Skeletal muscle cell (primary cell): ENCODE measurements at regions not wholly inside any gene's neighbourhood (a gene's known extent, or its start where the extent isn't known, plus 50 kb on each side); places are given as distances from the start of the nearest gene placed in this dataset.
"Not testable (repeated sequence)": the region's sequence is repeated elsewhere in the genome, so short reads cannot be mapped to it uniquely, and the experiment has no call there.

Experiments used
- DNase-seq: peaks from one replicate; pipeline ENCODE4 v3.0.0-alpha.2; 2010; ENCODE audit warnings: low read depth
- H3K4me3 ChIP-seq: 2 replicates; pipeline ENCODE4 v1.5.1; 2011; ENCODE audit warnings: low read depth, mild to moderate bottlenecking, control low read depth, low read length, moderate library complexity

DNA sequence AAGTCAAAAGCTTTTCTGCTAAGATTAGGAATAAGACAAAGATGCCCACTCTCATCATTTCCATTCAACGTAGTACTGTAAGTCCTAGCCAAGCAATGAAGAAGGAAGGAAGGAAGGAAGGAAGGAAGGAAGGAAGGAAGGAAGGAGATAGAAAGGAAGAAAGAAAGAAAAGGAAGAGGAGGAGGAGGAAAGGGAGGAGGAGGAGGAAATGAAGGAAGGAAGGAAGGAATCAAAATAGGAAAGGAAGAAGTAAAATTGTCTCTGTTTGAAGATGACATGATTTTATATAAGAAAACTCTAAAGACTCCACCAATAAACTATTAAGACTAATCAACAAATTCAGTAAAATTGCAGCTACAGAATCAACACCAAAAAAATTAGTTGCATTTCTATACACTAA lies 66.0 kb upstream of the DHRS4 start:
- no peak for DNase-seq
- H3K4me3 ChIP-seq, result no peak overlapping the region

GRCh38 chr14:23891717-23892116 lies 61.9 kb upstream of the DHRS4 start:
- DNase-seq, result not testable (repeated sequence)

GRCh38 chr14:23892289-23892688 lies 61.3 kb upstream of the DHRS4 start:
- H3K4me3 ChIP-seq, DNase-seq: not testable (repeated sequence)

More at GRCh38 chr14:23891717-23892116, 61.9 kb upstream of the DHRS4 start:
- not testable (repeated sequence) for H3K4me3 ChIP-seq

- DNase-seq, result no peak
- no peak overlapping the region for H3K4me3 ChIP-seq
These were observed 59.1 kb upstream of the DHRS4 start for GRCh38 chr14:23894362-23895052.

DNA sequence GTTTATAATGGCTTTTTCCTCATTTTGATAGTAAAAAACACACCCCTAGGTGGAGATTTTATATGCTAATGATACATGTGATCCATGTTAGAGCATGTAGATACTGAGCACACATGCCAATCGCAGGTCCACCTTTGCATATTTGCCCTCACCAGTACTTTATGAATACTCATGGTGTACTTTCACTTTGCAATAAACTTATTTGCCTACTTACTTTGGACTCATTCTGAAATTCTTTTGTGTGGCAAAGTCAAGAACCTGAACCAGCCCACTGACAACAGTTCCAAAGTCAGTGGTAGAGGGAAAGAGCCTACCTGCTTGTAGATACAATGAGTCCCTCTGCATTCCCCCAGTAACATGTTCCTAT lies 58.5 kb upstream of the DHRS4 start:
- DNase-seq, result no peak
- H3K4me3 ChIP-seq, result no peak overlapping the region

DNA sequence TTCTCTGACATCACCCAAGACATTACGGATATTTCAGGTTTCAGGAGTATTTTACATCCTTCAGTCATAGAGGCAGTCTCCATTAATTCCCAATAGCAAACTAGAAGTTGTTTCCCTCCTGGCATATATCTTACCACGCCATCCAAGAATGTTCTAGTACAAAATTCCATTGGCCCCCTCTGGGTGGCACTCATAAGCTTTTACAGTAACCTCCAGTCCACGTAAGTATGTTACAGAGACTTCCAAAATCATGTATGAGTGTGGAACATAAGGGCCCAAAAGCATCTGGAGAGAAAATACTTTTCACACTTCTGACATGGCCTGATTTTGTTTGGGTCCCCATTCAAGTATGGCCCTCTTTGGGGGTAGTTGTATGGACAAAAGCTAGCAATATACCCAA lies 58.1 kb upstream of the DHRS4 start:
- DNase-seq, result no peak
- no peak overlapping the region for H3K4me3 ChIP-seq

GRCh38 chr14:23896609-23897153 lies 56.9 kb upstream of the DHRS4 start:
- no peak for DNase-seq
- no peak overlapping the region for H3K4me3 ChIP-seq

GRCh38 chr14:23897291-23897690 lies 56.3 kb upstream of the DHRS4 start:
- not testable (repeated sequence) for H3K4me3 ChIP-seq, DNase-seq

- not testable (repeated sequence) for DNase-seq, H3K4me3 ChIP-seq
These were observed 55.2 kb upstream of the DHRS4 start for GRCh38 chr14:23898359-23898758.

GRCh38 chr14:23899788-23900187 lies 53.8 kb upstream of the DHRS4 start:
- no peak for DNase-seq

GRCh38 chr14:23903442-23903841 lies 50.1 kb upstream of the DHRS4 start:
- DNase-seq, result no peak
- no peak overlapping the region for H3K4me3 ChIP-seq

More at GRCh38 chr14:23899788-23900187, 53.8 kb upstream of the DHRS4 start:
- H3K4me3 ChIP-seq, result no peak overlapping the region
